Neuron (in vitro differentiated cells): ENCODE measurements at regions not wholly inside any gene's neighbourhood (a gene's known extent, or its start where the extent isn't known, plus 50 kb on each side); places are given as distances from the start of the nearest gene placed in this dataset.

ENCODE experiments used
- H2AFZ ChIP-seq: one replicate; pipeline ENCODE4 v1.6.1; 2013; ENCODE audit warnings: low read depth, mild to moderate bottlenecking, inconsistent platforms, low read length, moderate library complexity
- H3K27me3 ChIP-seq: one replicate; pipeline ENCODE4 v1.6.1; 2013; ENCODE audit warnings: low read length; ENCODE audit not compliant: insufficient read depth
- H3K36me3 ChIP-seq: one replicate; pipeline ENCODE4 v1.6.1; 2013; ENCODE audit warnings: low read length; ENCODE audit not compliant: insufficient read depth
- H3K4me1 ChIP-seq: one replicate; pipeline ENCODE4 v1.6.1; 2013; ENCODE audit warnings: low read length; ENCODE audit not compliant: insufficient read depth
- H3K4me3 ChIP-seq: 2 replicates; pipeline ENCODE4 v1.5.1; 2013; ENCODE audit warnings: mild to moderate bottlenecking, low read length, moderate library complexity
- H3K9me3 ChIP-seq: one replicate; pipeline ENCODE4 v1.6.1; 2013; ENCODE audit warnings: low read length

DNA sequence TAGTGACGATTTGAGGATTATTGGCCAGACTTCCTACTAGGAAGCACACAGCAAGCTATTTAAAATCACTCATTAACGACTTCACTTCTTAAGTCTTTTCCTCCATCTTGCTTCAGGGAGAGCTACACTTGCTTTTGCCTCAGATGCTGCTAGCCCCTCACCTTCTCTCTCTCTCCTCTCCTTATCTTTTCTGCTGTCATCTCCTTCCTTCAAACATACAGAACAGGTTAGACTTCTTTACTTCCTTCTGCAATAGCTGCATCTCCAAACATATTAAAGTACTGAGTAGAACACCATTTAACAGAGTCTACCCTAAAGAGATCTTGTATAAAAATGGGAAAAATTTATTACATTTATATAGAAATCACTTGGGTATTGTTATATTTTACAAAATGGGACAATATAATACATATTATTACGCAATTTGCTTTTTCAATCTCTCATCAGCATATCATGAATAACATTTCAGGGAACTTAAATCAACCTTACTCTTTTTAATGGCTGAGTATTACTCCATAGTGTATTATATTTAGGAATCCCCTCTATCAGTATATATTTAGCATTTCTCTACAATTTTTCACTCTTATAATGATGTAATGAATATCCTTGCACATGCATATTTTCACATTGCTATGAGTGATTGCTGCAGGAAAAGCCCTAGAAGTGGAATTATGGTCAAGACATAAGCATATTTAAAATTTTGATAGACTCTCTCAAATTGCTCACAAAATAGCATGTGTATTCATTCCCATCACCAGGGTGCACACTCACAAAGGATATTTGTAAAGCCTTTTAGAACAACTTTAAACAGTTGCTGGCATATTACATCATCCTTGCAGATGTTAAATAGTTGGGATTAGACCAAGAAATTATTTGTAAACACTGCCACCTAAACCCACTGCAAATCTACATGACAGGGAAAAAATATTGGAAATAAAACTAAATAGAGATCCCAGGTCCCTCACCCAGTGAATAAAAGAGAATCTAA lies 164.5 kb upstream of the NFIB start:
- Histone ChIP-seq H2AFZ (no peak overlapping the region), H3K36me3 (no peaks in the 10 kb centered on the region), H3K4me1 (peaks cover 3% of the 10 kb centered on the region), H3K27me3 (no peaks in the 10 kb centered on the region), H3K9me3 (no peaks in the 10 kb centered on the region), H3K4me3 (no peak overlapping the region)

DNA sequence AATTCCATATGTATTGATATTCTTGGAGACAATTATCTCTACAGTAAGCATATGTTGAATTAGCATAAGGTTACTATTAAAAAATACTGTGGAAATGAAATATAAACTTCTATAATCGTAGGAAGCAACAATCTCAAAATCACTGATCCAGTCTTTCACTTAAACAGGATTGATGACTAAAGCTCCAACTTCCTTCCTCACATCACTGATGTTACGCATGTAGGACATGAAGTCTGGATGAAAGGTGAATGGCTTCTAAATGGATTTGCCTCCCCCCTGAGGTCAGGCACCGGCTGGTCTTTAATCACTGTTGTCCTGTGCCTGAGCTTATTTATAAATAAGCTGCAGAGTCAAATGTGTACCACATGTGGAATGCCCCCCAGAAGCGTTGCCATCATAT lies 157.1 kb upstream of the NFIB start:
- H3K27me3 ChIP-seq, result no peaks in the 10 kb centered on the region
- H3K4me3 ChIP-seq, result no peak overlapping the region
- H3K9me3 ChIP-seq, result no peaks in the 10 kb centered on the region
- peaks cover 12% of the 10 kb centered on the region for H3K4me1 ChIP-seq
- no peaks in the 10 kb centered on the region for H3K36me3 ChIP-seq
- no peak overlapping the region for H2AFZ ChIP-seq

DNA sequence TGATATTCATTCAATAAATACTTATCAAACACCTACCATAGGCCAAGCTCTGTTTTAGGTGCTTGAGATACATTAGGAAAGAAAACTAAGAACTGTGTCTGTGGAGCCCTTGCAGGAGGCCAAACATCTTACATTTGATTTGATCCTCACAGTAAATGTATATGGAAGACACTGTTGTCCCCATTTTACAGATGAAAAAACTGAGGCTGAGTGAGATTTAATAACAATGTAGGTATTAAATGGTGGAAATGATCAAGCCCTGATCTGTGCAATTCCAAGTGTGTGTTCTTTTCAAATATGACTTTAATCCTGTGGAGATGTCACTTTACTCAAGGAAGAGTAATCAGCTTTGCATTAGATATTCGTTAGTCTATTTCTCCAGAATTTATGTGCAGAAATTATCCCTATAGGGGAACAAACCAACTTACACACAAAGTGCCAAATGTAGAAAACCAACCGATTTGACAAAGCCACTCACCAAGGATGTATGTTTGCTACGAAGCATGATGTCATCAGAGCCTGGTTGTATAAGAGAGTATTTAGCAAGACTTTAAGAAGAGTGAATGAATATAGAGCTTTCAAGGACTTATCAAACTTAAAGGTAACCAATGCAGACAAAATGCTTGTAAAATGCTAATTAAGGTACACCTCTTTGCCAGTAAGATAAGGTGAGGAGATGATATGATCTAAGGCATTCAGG lies 153.9 kb upstream of the NFIB start:
- Histone ChIP-seq H3K27me3 (no peaks in the 10 kb centered on the region), H3K4me3 (no peak overlapping the region), H3K9me3 (no peaks in the 10 kb centered on the region), H3K36me3 (no peaks in the 10 kb centered on the region), H2AFZ (no peak overlapping the region), H3K4me1 (peaks cover 13% of the 10 kb centered on the region)

DNA sequence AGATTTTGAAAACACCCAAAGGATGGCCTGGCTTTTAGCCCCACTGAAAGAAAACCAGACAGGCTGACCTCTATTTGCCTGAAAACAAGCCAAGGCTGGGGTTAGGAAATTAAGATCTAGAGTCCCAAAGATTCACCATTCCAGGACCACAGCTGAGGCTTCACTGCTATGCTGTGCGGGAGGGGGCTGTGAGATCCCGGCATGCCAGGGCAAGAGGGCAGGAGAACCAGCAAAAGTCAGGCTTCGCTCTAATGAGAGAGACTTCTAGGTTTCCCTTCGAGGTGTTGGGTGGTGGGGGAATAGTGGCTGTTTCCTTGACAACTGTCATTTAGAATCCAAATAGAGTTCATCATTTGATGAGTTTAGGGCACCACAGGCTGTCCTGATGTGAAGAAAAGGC lies 152.9 kb upstream of the NFIB start:
- H3K36me3 ChIP-seq, result no peaks in the 10 kb centered on the region
- H3K27me3 ChIP-seq, result no peaks in the 10 kb centered on the region
- H2AFZ ChIP-seq, result peak overlapping the region; percentile 15
- H3K4me3 ChIP-seq, result no peak overlapping the region
- H3K4me1 ChIP-seq, result peaks cover 13% of the 10 kb centered on the region
- no peaks in the 10 kb centered on the region for H3K9me3 ChIP-seq

DNA sequence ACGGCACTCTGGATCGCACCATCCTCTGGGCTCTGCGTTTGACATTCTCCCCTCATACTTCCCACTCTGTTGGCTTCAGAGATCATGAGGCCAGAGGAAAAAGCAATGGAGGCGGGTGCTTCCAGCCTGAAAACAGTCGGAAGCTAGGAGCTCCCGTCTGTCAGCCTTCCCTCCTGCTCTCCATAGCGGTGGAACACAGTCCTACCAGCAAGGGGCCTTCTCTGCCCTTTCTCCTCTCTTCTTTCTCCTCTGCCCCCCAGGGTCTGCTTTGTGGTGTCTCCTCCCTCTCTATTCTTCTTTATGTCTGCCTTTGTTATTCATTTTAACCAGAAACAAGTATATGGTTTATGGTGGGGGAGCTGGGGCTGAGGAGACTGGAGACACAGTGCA lies 152.5 kb upstream of the NFIB start:
- no peaks in the 10 kb centered on the region for H3K27me3 ChIP-seq
- H3K36me3 ChIP-seq, result no peaks in the 10 kb centered on the region
- no peak overlapping the region for H3K4me3 ChIP-seq

DNA sequence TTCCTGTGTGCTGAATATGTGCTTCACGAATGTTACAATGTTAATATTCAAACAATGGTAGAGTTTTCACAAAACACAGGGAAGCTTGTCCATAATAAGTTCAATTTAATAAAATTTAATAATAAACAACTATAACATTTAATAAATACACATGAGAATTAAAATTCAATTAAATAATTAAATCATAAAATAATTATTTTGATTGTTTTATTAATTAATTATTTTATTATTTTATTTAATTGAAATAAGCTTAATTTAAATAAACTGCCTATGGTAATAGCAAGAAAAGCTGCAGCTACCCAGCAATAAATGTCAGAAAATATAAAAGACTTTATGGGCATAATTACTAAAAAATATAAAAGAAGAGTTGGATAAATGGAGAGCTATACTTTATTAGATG lies 149.0 kb upstream of the NFIB start:
- Histone ChIP-seq H2AFZ (no peak overlapping the region), H3K27me3 (no peaks in the 10 kb centered on the region), H3K4me3 (no peak overlapping the region), H3K36me3 (no peaks in the 10 kb centered on the region), H3K9me3 (no peaks in the 10 kb centered on the region), H3K4me1 (peaks cover 13% of the 10 kb centered on the region)

More for the DNA sequence above, 152.5 kb upstream of the NFIB start:
- Histone ChIP-seq H3K4me1 (peaks cover 13% of the 10 kb centered on the region), H3K9me3 (no peaks in the 10 kb centered on the region), H2AFZ (peak overlapping the region; percentile 15)

DNA sequence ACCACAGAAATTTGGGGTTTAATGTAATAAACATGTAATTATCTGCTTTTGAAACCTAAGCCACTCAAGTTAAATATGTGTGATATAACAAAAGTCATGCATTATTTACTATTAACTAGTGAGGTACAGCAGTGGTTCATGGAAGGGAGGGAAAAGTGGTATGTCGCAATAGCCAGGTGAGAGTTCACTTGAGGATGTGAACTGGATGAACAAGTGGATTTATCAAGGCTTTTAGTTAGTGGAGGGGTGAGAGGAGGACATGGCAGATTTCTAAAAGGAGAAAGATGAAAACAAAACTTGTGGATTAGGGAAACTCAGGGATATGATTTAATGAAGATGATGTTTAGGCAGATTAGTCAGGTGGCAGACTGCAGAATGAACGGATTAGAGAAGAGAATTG lies 141.3 kb upstream of the NFIB start:
- H3K27me3 ChIP-seq, result no peaks in the 10 kb centered on the region
- no peak overlapping the region for H2AFZ ChIP-seq
- H3K9me3 ChIP-seq, result no peaks in the 10 kb centered on the region
- no peaks in the 10 kb centered on the region for H3K4me1 ChIP-seq
- no peak overlapping the region for H3K4me3 ChIP-seq
- H3K36me3 ChIP-seq, result no peaks in the 10 kb centered on the region

DNA sequence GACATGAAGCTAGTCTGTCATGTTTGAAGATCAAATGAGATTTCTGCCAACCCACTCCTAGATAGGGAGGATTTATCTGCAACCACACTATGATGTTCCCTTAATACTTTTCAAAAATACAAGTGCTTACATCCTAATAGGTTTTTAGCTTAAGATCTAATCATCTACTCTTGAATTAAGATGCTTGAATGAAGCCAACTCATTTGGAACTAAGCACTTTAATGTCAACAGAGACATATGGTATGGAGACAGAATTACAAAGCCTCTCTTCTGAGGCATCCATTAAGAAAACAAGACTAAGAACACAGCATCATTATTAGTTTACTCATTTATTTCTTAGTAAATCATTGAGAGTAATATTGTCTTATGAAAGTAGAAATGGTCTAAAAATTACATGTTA lies 139.3 kb upstream of the NFIB start:
- Histone ChIP-seq H3K4me3 (no peak overlapping the region), H2AFZ (no peak overlapping the region), H3K4me1 (no peaks in the 10 kb centered on the region), H3K9me3 (no peaks in the 10 kb centered on the region), H3K36me3 (no peaks in the 10 kb centered on the region), H3K27me3 (no peaks in the 10 kb centered on the region)

DNA sequence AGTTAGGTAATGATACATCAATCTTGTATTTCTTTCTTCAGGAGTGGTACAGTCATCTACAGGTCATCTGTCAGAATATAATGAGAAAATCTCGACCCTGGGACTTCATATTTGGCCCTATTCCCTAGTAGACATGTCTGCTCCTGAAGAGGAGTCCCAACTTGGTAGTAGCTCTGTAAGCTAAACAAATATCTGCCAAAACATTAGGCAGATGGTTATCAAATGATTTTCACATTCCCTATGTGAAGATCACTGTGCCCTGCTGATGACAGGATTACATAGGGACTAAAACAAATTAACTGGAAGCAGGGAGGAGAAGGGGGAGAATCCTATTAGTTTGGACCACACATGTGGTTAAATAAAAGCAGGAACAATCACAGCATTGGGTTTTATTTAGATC lies 138.6 kb upstream of the NFIB start:
- no peaks in the 10 kb centered on the region for H3K27me3 ChIP-seq
- no peaks in the 10 kb centered on the region for H3K9me3 ChIP-seq
- H2AFZ ChIP-seq, result no peak overlapping the region

DNA sequence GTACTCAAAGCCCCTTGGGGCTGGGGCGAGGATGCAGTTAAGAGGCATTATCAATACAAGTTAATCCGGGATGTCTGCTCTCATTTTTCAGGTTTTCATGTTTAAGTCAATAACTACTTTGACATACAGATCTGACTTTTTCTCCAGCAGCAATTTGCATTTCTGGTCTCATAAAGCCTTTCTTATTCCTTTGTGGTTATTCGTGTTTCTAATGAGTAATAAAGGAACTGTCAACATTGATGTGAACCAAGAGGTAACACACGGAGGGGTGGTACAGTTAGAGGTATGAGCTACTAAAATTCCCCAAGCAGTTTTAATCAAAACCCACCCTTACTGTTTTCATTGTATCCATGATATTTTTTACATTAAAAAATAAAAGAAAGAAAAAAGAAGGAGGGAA lies 138.0 kb upstream of the NFIB start:
- Histone ChIP-seq H2AFZ (no peak overlapping the region), H3K4me1 (no peaks in the 10 kb centered on the region), H3K4me3 (no peak overlapping the region), H3K9me3 (no peaks in the 10 kb centered on the region), H3K36me3 (no peaks in the 10 kb centered on the region), H3K27me3 (no peaks in the 10 kb centered on the region)

More for the DNA sequence above, 138.6 kb upstream of the NFIB start:
- no peaks in the 10 kb centered on the region for H3K4me1 ChIP-seq
- no peak overlapping the region for H3K4me3 ChIP-seq
- H3K36me3 ChIP-seq, result no peaks in the 10 kb centered on the region

DNA sequence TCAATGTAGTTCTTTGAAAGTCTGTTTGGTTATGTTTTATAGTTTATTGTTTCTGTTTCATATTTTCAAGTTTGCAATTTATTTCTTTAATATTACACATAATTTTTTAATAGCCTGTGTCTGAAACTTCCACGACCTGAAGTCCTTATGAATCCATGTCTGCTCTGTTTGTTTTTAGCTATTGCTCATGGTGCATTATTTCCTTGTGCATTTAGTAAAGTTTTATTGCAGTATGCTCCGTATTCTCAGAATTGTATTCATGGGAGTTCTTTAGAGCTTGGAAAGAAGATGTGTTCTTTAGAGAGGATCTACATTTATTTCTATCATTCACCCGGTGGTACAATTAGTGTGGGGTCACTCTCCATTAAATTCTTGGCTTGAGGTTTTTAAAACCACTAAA lies 133.2 kb upstream of the NFIB start:
- no peaks in the 10 kb centered on the region for H3K27me3 ChIP-seq
- no peaks in the 10 kb centered on the region for H3K9me3 ChIP-seq
- no peaks in the 10 kb centered on the region for H3K4me1 ChIP-seq
- H3K4me3 ChIP-seq, result no peak overlapping the region
- H2AFZ ChIP-seq, result no peak overlapping the region
- no peaks in the 10 kb centered on the region for H3K36me3 ChIP-seq

DNA sequence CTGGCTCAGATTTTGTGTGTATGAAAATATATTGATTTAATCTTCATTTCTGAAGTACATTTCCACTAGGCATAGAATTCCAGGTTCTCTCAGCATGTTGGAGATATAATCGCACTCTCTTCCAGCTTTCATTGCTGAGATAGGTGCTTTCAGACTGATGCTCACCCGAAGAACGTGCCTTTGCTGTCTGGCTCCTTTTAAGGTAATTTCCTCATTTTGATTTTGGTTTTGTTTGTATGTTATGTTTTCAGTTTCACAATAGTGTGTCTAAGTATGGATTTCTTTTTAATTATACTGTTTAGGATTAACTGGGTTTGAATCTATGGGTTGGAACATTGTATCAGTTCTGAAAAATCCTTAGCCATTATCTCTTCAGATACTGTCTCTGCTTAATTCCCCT lies 132.0 kb upstream of the NFIB start:
- H3K9me3 ChIP-seq, result no peaks in the 10 kb centered on the region
- no peaks in the 10 kb centered on the region for H3K4me1 ChIP-seq
- H2AFZ ChIP-seq, result no peak overlapping the region
- H3K27me3 ChIP-seq, result no peaks in the 10 kb centered on the region
- no peaks in the 10 kb centered on the region for H3K36me3 ChIP-seq
- H3K4me3 ChIP-seq, result no peak overlapping the region

DNA sequence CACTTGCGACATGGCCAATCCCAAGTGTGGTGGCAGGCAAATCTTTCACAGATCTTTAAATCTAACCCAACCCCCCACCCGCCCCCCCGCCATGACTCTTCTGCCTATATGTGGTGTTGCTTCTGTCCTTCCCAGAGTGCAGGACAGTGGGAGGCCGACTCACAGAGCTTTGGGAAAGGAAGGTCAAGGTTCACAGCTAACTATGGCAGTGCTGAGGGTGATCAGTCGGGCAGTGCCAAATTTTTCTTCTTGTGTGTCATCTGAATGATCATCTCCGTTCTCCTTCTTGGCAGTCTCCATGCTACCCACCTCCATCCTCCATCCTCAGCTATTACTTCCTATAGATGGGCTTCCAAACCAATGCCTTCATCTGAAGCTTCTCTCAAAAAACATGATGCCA lies 129.0 kb upstream of the NFIB start:
- Histone ChIP-seq H3K36me3 (no peaks in the 10 kb centered on the region), H3K27me3 (no peaks in the 10 kb centered on the region), H3K9me3 (no peaks in the 10 kb centered on the region), H3K4me3 (no peak overlapping the region), H3K4me1 (no peaks in the 10 kb centered on the region), H2AFZ (no peak overlapping the region)
